ENCODE measurements at regions not wholly inside any gene's neighbourhood (a gene's known extent, or its start where the extent isn't known, plus 50 kb on each side); places are given as distances from the start of the nearest gene placed in this dataset.

DNA sequence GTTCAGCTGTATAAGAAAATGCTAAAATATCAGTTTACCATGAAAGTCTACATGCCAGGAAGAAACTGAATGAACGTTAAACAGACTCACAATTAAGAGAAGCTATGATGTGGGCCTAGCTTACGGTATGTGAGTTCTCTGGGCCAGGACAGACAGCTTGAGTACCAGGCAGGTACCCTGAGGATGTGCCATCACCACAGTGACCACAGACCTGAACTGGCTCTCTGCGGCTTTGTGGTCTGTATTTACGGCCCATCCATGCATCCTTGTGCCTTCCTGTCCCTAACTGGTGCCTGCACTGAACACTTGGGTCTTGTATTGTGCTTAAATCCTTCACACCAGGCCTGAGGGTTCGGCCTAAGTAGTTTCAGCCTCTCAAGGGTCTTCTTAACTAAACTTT is 467.5 kb upstream of the PPP2R3A start:
- TF ChIP-seq, protein P1, sequence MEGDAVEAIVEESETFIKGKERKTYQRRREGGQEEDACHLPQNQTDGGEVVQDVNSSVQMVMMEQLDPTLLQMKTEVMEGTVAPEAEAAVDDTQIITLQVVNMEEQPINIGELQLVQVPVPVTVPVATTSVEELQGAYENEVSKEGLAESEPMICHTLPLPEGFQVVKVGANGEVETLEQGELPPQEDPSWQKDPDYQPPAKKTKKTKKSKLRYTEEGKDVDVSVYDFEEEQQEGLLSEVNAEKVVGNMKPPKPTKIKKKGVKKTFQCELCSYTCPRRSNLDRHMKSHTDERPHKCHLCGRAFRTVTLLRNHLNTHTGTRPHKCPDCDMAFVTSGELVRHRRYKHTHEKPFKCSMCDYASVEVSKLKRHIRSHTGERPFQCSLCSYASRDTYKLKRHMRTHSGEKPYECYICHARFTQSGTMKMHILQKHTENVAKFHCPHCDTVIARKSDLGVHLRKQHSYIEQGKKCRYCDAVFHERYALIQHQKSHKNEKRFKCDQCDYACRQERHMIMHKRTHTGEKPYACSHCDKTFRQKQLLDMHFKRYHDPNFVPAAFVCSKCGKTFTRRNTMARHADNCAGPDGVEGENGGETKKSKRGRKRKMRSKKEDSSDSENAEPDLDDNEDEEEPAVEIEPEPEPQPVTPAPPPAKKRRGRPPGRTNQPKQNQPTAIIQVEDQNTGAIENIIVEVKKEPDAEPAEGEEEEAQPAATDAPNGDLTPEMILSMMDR (IDR thresholded peaks at IDR 0.05) = no peak
- no peak for TF ChIP-seq POLR2A (IDR thresholded peaks at IDR 0.05)
